Upper lobe of left lung (tissue), 6 donors: ENCODE measurements at regions not wholly inside any gene's neighbourhood (a gene's known extent, or its start where the extent isn't known, plus 50 kb on each side); places are given as distances from the start of the nearest gene placed in this dataset.

Experiments used
- ATAC-seq, 2 donors: fragments of 200-7000 bp; cut with Tn5 transposase; one replicate each; pipeline ENCODE4 v1.9.1; 2022; ENCODE audit warnings: mild to moderate bottlenecking in 2 of 2, moderate library complexity in 2 of 2; ENCODE audit not compliant: low FRiP score in 2 of 2
- DNase-seq, 2 donors: peaks; one replicate each; pipeline ENCODE4 v3.0.0-alpha.2; 2019 to 2020
- H3K27ac ChIP-seq, 4 donors: fragments of 200-600 bp; sonication (generic); one replicate each; pipeline ENCODE4 v1.5.1; 2016 to 2019
- H3K27me3 ChIP-seq, 4 donors: fragments of 200-600 bp; sonication (generic); one replicate each; pipeline ENCODE4 v1.5.1; 2017 to 2019
- H3K36me3 ChIP-seq, 4 donors: fragments of 200-600 bp; sonication (generic); one replicate each; pipeline ENCODE4 v1.5.1; 2016 to 2019
- H3K4me1 ChIP-seq, 4 donors: fragments of 200-600 bp; sonication (generic); one replicate each; pipeline ENCODE4 v1.5.1; 2018 to 2019
- H3K4me3 ChIP-seq, 4 donors: fragments of 200-600 bp; sonication (generic); one replicate each; pipeline ENCODE4 v1.5.1; 2017 to 2019; ENCODE audit warnings: mild to moderate bottlenecking in 2 of 4, moderate library complexity in 1 of 4
- H3K9me3 ChIP-seq, 4 donors: fragments of 200-600 bp; sonication (generic); one replicate each; pipeline ENCODE4 v1.5.1; 2018 to 2019
- CTCF ChIP-seq, 6 experiments: fragments of 450-650 bp in 4 of 6; fragments of 200-600 bp in 2 of 6; sonication (generic) in 2 of 6; IDR thresholded peaks; one replicate each; pipeline ENCODE4 v1.5.1; 2016 to 2019; ENCODE audit warnings: antibody characterized with exemption in 6 of 6
- EP300 ChIP-seq, 4 donors: sonication (generic); formaldehyde crosslinking; IDR thresholded peaks; one replicate each; pipeline ENCODE4 v1.5.1; 2017; ENCODE audit warnings: antibody characterized with exemption in 4 of 4, control low read depth in 2 of 4
- POLR2A ChIP-seq, 4 donors: fragments of 450-650 bp; IDR thresholded peaks; one replicate each; pipeline ENCODE4 v1.5.1; 2016 to 2017; ENCODE audit warnings: antibody characterized with exemption in 4 of 4, mild to moderate bottlenecking in 2 of 4
- POLR2AphosphoS5 ChIP-seq, 2 donors: sonication (generic); formaldehyde crosslinking; IDR thresholded peaks; one replicate each; pipeline ENCODE4 v1.5.1; 2017; ENCODE audit warnings: antibody characterized with exemption in 2 of 2
- WGBS, 2 donors: methylation state at CpG; one replicate each; pipeline ENCODE4 v1.1.5; 2017 to 2018; 5-methylcytosine and 5-hydroxymethylcytosine counted together
- donor health status: DM: no; HTN: no; CAD: no; lungs with moderate emphysema.
- donor health status: DM: no; HTN: yes; CAD: no; lungs with severe emphysema.

GRCh38 chr5:74069741-74070140 is 443.7 kb downstream of the ARHGEF28 start:
- H3K4me1 ChIP-seq: peaks cover 0 to 4% (median 0%) of the 10 kb centered on the region in 4 donors
- TF ChIP-seq CTCF (IDR thresholded peaks at IDR 0.05) (no peak), EP300 (IDR thresholded peaks at IDR 0.05) (no peak), POLR2A (IDR thresholded peaks at IDR 0.05) (no peak), POLR2AphosphoS5 (IDR thresholded peaks at IDR 0.05) (no peak)
- no peaks in the 10 kb centered on the region for H3K36me3 ChIP-seq
- no peaks in the 10 kb centered on the region for H3K9me3 ChIP-seq
- peak in 1 of 2 donors; percentile 27 for DNase-seq
- H3K27me3 ChIP-seq: no peaks in the 10 kb centered on the region
- no peak overlapping the region for H3K27ac ChIP-seq
- H3K4me3 ChIP-seq: no peak overlapping the region
- WGBS, 2 donors: 63 to 77% methylated on average over 4 of the region's 4 CpGs
- no peak for ATAC-seq

GRCh38 chr5:74067748-74068541 is 441.9 kb downstream of the ARHGEF28 start:
- TF ChIP-seq EP300 (IDR thresholded peaks at IDR 0.05) (no peak), CTCF (IDR thresholded peaks at IDR 0.05) (no peak), POLR2A (IDR thresholded peaks at IDR 0.05) (no peak), POLR2AphosphoS5 (IDR thresholded peaks at IDR 0.05) (no peak)
- ATAC-seq (no peak), DNase-seq (no peak)
- WGBS, 2 donors: 79 to 82% methylated on average over 5 of the region's 5 CpGs
- no peaks in the 10 kb centered on the region for H3K9me3 ChIP-seq
- no peak overlapping the region for H3K27ac ChIP-seq
- no peaks in the 10 kb centered on the region for H3K36me3 ChIP-seq
- no peaks in the 10 kb centered on the region for H3K27me3 ChIP-seq
- H3K4me1 ChIP-seq: no peaks in the 10 kb centered on the region
- H3K4me3 ChIP-seq: no peak overlapping the region

- Histone ChIP-seq H3K4me1 (no peaks in the 10 kb centered on the region), H3K36me3 (no peaks in the 10 kb centered on the region), H3K27ac (no peak overlapping the region), H3K27me3 (no peaks in the 10 kb centered on the region), H3K9me3 (no peaks in the 10 kb centered on the region), H3K4me3 (no peak overlapping the region)
- ATAC-seq (no peak), DNase-seq (no peak)
- no peak for TF ChIP-seq POLR2AphosphoS5 (IDR thresholded peaks at IDR 0.05)
- TF ChIP-seq CTCF (IDR thresholded peaks at IDR 0.05): no peak
- no peak for TF ChIP-seq EP300 (IDR thresholded peaks at IDR 0.05)
- no peak for TF ChIP-seq POLR2A (IDR thresholded peaks at IDR 0.05)
- 91% methylated on average over 3 of the region's 3 CpGs for WGBS, 2 donors
Measured at GRCh38 chr5:74064911-74065310, 438.9 kb downstream of the ARHGEF28 start.

- Histone ChIP-seq H3K4me3 (no peak overlapping the region), H3K4me1 (no peaks in the 10 kb centered on the region), H3K27ac (no peak overlapping the region), H3K27me3 (no peaks in the 10 kb centered on the region), H3K9me3 (no peaks in the 10 kb centered on the region), H3K36me3 (no peaks in the 10 kb centered on the region)
- DNase-seq (no peak), ATAC-seq (no peak)
- TF ChIP-seq EP300 (IDR thresholded peaks at IDR 0.05) (no peak), CTCF (IDR thresholded peaks at IDR 0.05) (no peak), POLR2AphosphoS5 (IDR thresholded peaks at IDR 0.05) (no peak), POLR2A (IDR thresholded peaks at IDR 0.05) (no peak)
Measured at GRCh38 chr5:74064225-74064624, 438.2 kb downstream of the ARHGEF28 start.

- no peak overlapping the region for H3K4me3 ChIP-seq
- H3K27ac ChIP-seq: no peak overlapping the region
- no peaks in the 10 kb centered on the region for H3K27me3 ChIP-seq
- WGBS, 2 donors: 39 to 54% methylated on average over 3 of the region's 3 CpGs
- DNase-seq (no peak), ATAC-seq (no peak)
- no peaks in the 10 kb centered on the region for H3K36me3 ChIP-seq
- H3K9me3 ChIP-seq: no peaks in the 10 kb centered on the region
- no peaks in the 10 kb centered on the region for H3K4me1 ChIP-seq
- no peak for TF ChIP-seq POLR2AphosphoS5 (IDR thresholded peaks at IDR 0.05)
- TF ChIP-seq EP300 (IDR thresholded peaks at IDR 0.05): no peak
- TF ChIP-seq POLR2A (IDR thresholded peaks at IDR 0.05): no peak
- no peak for TF ChIP-seq CTCF (IDR thresholded peaks at IDR 0.05)
Measured at GRCh38 chr5:74063821-74064220, 437.8 kb downstream of the ARHGEF28 start.
